H9 (cell line): ENCODE measurements at regions not wholly inside any gene's neighbourhood (a gene's known extent, or its start where the extent isn't known, plus 50 kb on each side); places are given as distances from the start of the nearest gene placed in this dataset.

Experiments
- DNase-seq: peaks from one replicate; pipeline ENCODE4 v3.0.0-alpha.2; 2017
- H2AFZ ChIP-seq: one replicate; pipeline ENCODE4 v1.6.1; 2013; ENCODE audit warnings: mild to moderate bottlenecking, low read length, control low read depth, moderate library complexity
- H2AK5ac ChIP-seq: 2 replicates; pipeline ENCODE4 v1.6.1; 2013; ENCODE audit warnings: low read length, control low read depth, mixed read lengths; ENCODE audit not compliant: insufficient read length
- H2BK120ac ChIP-seq: one replicate; pipeline ENCODE4 v1.6.1; 2013; ENCODE audit warnings: low read depth, mild to moderate bottlenecking, low read length, control low read depth, inconsistent platforms; ENCODE audit not compliant: poor library complexity, severe bottlenecking
- H2BK12ac ChIP-seq: 2 replicates; pipeline ENCODE4 v1.6.1; 2013; ENCODE audit warnings: low read length, control low read depth, mixed read lengths, low read depth; ENCODE audit not compliant: insufficient read length
- H2BK15ac ChIP-seq: 2 replicates; pipeline ENCODE4 v1.6.1; 2013; ENCODE audit warnings: low read depth, low read length, control low read depth
- H2BK20ac ChIP-seq: one replicate; pipeline ENCODE4 v1.6.1; 2013; ENCODE audit warnings: low read depth, mild to moderate bottlenecking, low read length, control low read depth, inconsistent platforms; ENCODE audit not compliant: poor library complexity, severe bottlenecking
- H2BK5ac ChIP-seq: 2 replicates; pipeline ENCODE4 v1.6.1; 2013; ENCODE audit warnings: low read length, control low read depth, mixed read lengths; ENCODE audit not compliant: insufficient read length
- H3K14ac ChIP-seq: 2 replicates; pipeline ENCODE4 v1.6.1; 2013; ENCODE audit warnings: low read length, control low read depth; ENCODE audit not compliant: insufficient read depth
- H3K18ac ChIP-seq: 2 replicates; pipeline ENCODE4 v1.6.1; 2013; ENCODE audit warnings: low read depth, mild to moderate bottlenecking, mixed read lengths, low read length, control low read depth; ENCODE audit not compliant: insufficient read length
- H3K23ac ChIP-seq: 2 replicates; pipeline ENCODE4 v1.6.1; 2013; ENCODE audit warnings: low read length, control low read depth, mixed read lengths, low read depth; ENCODE audit not compliant: insufficient read length
- H3K23me2 ChIP-seq: 2 replicates; pipeline ENCODE4 v1.6.1; 2013; ENCODE audit warnings: low read depth, mild to moderate bottlenecking, mixed read lengths, low read length, control low read depth; ENCODE audit not compliant: insufficient read length, poor library complexity, severe bottlenecking
- H3K27ac ChIP-seq: 2 replicates; pipeline ENCODE4 v1.5.1; 2013; ENCODE audit warnings: low read length, control low read depth, mixed read lengths, low read depth; ENCODE audit not compliant: insufficient read length
- H3K27me3 ChIP-seq: 2 replicates; pipeline ENCODE4 v1.6.1; 2013; ENCODE audit warnings: low read length, control low read depth, inconsistent platforms; ENCODE audit not compliant: insufficient read depth
- H3K4ac ChIP-seq: 2 replicates; pipeline ENCODE4 v1.6.1; 2013; ENCODE audit warnings: low read depth, mild to moderate bottlenecking, control low read depth, inconsistent platforms, low read length, moderate library complexity
- H3K4me1 ChIP-seq: 2 replicates; pipeline ENCODE4 v1.6.1; 2013; ENCODE audit warnings: low read length, control low read depth, inconsistent platforms; ENCODE audit not compliant: insufficient read depth
- H3K4me2 ChIP-seq: 2 replicates; pipeline ENCODE4 v1.6.1; 2013; ENCODE audit warnings: low read length, control low read depth, mixed read lengths; ENCODE audit not compliant: insufficient read length, insufficient read depth
- H3K56ac ChIP-seq: 2 replicates; pipeline ENCODE4 v1.6.1; 2013; ENCODE audit warnings: low read depth, mild to moderate bottlenecking, mixed read lengths, low read length, control low read depth; ENCODE audit not compliant: insufficient read length
- H3K79me1 ChIP-seq: 2 replicates; pipeline ENCODE4 v1.6.1; 2013; ENCODE audit warnings: low read depth, mild to moderate bottlenecking, moderate library complexity, low read length, control low read depth, inconsistent platforms; ENCODE audit not compliant: insufficient read depth, poor library complexity, severe bottlenecking
- H3K79me2 ChIP-seq: 2 replicates; pipeline ENCODE4 v1.6.1; 2013; ENCODE audit warnings: low read length, control low read depth, inconsistent platforms; ENCODE audit not compliant: insufficient read depth
- H3K9ac ChIP-seq: 2 replicates; pipeline ENCODE4 v1.6.1; 2013; ENCODE audit warnings: low read length, control low read depth, mixed read lengths; ENCODE audit not compliant: insufficient read length; ENCODE audit errors: extremely low read depth
- H3K9me3 ChIP-seq: one replicate; pipeline ENCODE4 v1.6.1; 2013; ENCODE audit warnings: low read depth, low read length, inconsistent platforms; ENCODE audit not compliant: control insufficient read depth
- H3T11ph ChIP-seq: one replicate; pipeline ENCODE4 v1.6.1; 2013; ENCODE audit warnings: mild to moderate bottlenecking, low read length, control low read depth, inconsistent platforms
- H4K20me1 ChIP-seq: one replicate; pipeline ENCODE4 v1.6.1; 2013; ENCODE audit not compliant: control insufficient read depth, insufficient read length, insufficient read depth
- H4K5ac ChIP-seq: 2 replicates; pipeline ENCODE4 v1.6.1; 2013; ENCODE audit warnings: low read depth, mild to moderate bottlenecking, mixed read lengths, low read length, control low read depth; ENCODE audit not compliant: insufficient read length
- H4K8ac ChIP-seq: replicated peaks from 2 replicates; pipeline ENCODE4 v1.6.1; 2013; ENCODE audit warnings: low read length, control low read depth, mixed read lengths, low read depth; ENCODE audit not compliant: insufficient read length
- H4K91ac ChIP-seq: 2 replicates; pipeline ENCODE4 v1.6.1; 2013; ENCODE audit warnings: low read depth, mild to moderate bottlenecking, moderate library complexity, mixed read lengths, low read length, control low read depth; ENCODE audit not compliant: insufficient read length
- H3K27ac Mint-ChIP-seq, 3 experiments: 2 replicates in 2 of 3; 3 replicates in 1 of 3; pipeline ENCODE4 v1.8.0; 2020 to 2021; ENCODE audit warnings: mixed read lengths in 3 of 3, mild to moderate bottlenecking in 1 of 3, moderate library complexity in 1 of 3
- H3K27me3 Mint-ChIP-seq: 2 replicates; pipeline ENCODE4 v1.8.0; 2021; ENCODE audit warnings: low read depth, mild to moderate bottlenecking, moderate library complexity, mixed read lengths
- H3K36me3 Mint-ChIP-seq, 3 experiments: 2 replicates in 2 of 3; 3 replicates in 1 of 3; pipeline ENCODE4 v1.8.0; 2020 to 2021; ENCODE audit warnings: low read depth in 3 of 3, mixed read lengths in 3 of 3; ENCODE audit not compliant: insufficient read depth in 1 of 3
- H3K4me1 Mint-ChIP-seq, 2 experiments: 2 replicates each; pipeline ENCODE4 v1.8.0; 2020; ENCODE audit warnings: mixed read lengths in 2 of 2
- H3K4me3 Mint-ChIP-seq, 2 experiments: 2 replicates in 1 of 2; 3 replicates in 1 of 2; pipeline ENCODE4 v1.8.0; 2020 to 2021; ENCODE audit warnings: mild to moderate bottlenecking in 2 of 2, mixed read lengths in 2 of 2, moderate library complexity in 1 of 2
- H3K9me3 Mint-ChIP-seq, 2 experiments: 2 replicates in 1 of 2; 3 replicates in 1 of 2; pipeline ENCODE4 v1.8.0; 2020; ENCODE audit warnings: mild to moderate bottlenecking in 2 of 2, mixed read lengths in 2 of 2, moderate library complexity in 1 of 2
- WGBS: extraction: QIAGEN DNeasy Blood & Tissue Kit; methylation state at CpG from one replicate; pipeline ENCODE4 v1.1.7; 2013; ENCODE audit warnings: missing lambda C conversion rate, low lambda C conversion rate, mixed read lengths; ENCODE audit not compliant: insufficient read length; ENCODE audit errors: extremely low coverage; 5-methylcytosine and 5-hydroxymethylcytosine counted together
- TF ChIP-seq, protein P1 (sequence below): fragments of 200-600 bp; sonication (generic); conservative IDR thresholded peaks from 3 replicates; pipeline ENCODE4 v1.8.0; 2021; ENCODE audit warnings: antibody characterized with exemption, mild to moderate bottlenecking

DNA sequence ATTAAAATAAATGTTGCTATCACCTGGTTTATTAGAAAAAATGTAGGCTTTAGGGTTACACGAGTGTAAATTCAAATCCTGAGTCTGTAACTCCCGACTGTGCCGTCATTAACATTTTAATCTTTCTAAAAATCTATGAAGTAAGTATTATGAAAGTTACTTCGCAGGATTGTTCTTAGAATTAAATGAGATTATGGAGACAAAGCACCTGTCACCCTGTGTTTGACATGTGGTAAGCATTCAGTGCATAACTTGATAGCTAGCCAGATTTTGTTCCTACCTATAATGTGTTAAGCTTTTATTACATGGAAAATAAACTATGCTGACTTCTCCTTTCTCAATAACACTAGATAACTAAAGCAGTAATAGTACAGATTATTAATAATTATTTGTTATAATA, 429.7 kb upstream of the MMS22L start:
- peaks cover 0 to 10% (median 3%) of the 10 kb centered on the region in 3 experiments; a peak in 4 of 7 replicates for H3K36me3 Mint-ChIP-seq
- Histone ChIP-seq H3K23ac (no peak overlapping the region), H2BK5ac (no peak overlapping the region), H3K18ac (no peak overlapping the region), H3K27ac (no peak overlapping the region), H3K14ac (no peak overlapping the region), H2AFZ (no peak overlapping the region), H4K91ac (no peak overlapping the region), H4K5ac (no peak overlapping the region), H3K79me2 (no peaks in the 10 kb centered on the region), H3K23me2 (no peaks in the 10 kb centered on the region), H3K79me1 (no peaks in the 10 kb centered on the region), H2BK12ac (no peak overlapping the region), H2BK20ac (no peak overlapping the region), H4K20me1 (no peaks in the 10 kb centered on the region), H2BK15ac (no peak overlapping the region), H3K4me2 (no peak overlapping the region), H3K27me3 (no peaks in the 10 kb centered on the region), H3T11ph (no peak overlapping the region), H4K8ac (no peak overlapping the region), H3K4ac (no peak overlapping the region), H2BK120ac (no peak overlapping the region), H3K9ac (no peak overlapping the region), H2AK5ac (no peak overlapping the region), H3K56ac (no peak overlapping the region), H3K4me1 (no peaks in the 10 kb centered on the region), H3K9me3 (no peaks in the 10 kb centered on the region)
- peaks cover 3 to 4% of the 10 kb centered on the region in 2 experiments for H3K9me3 Mint-ChIP-seq
- H3K27me3 Mint-ChIP-seq = no peaks in the 10 kb centered on the region
- H3K27ac Mint-ChIP-seq = no peak overlapping the region
- no peak for DNase-seq
- no CpG with 5 or more reads among the region's 4 CpGs for WGBS
- TF ChIP-seq, protein P1, sequence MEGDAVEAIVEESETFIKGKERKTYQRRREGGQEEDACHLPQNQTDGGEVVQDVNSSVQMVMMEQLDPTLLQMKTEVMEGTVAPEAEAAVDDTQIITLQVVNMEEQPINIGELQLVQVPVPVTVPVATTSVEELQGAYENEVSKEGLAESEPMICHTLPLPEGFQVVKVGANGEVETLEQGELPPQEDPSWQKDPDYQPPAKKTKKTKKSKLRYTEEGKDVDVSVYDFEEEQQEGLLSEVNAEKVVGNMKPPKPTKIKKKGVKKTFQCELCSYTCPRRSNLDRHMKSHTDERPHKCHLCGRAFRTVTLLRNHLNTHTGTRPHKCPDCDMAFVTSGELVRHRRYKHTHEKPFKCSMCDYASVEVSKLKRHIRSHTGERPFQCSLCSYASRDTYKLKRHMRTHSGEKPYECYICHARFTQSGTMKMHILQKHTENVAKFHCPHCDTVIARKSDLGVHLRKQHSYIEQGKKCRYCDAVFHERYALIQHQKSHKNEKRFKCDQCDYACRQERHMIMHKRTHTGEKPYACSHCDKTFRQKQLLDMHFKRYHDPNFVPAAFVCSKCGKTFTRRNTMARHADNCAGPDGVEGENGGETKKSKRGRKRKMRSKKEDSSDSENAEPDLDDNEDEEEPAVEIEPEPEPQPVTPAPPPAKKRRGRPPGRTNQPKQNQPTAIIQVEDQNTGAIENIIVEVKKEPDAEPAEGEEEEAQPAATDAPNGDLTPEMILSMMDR = no peak
- H3K4me1 Mint-ChIP-seq = peaks cover 6 to 11% of the 10 kb centered on the region in 2 experiments
- no peak overlapping the region for H3K4me3 Mint-ChIP-seq
